ENCODE measurements at regions not wholly inside any gene's neighbourhood (a gene's known extent, or its start where the extent isn't known, plus 50 kb on each side); places are given as distances from the start of the nearest gene placed in this dataset.

DNA sequence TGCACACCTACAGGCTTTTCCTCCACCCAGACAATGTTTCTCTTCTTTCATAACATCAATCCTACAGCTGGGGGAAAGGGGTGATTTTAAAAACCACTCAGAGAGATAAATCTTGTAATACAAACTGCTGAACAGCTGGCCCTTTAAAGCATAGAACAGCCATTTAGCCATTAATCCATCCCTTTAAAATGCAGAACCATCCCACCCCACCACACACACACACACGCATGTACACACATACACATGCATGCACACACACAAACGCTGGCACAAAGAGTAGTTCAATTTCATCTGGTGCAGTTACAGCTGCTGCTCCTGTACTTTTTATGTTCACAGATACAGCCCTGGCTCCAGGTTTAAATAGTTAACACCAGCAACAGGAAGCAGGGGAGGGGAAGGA lies 426.1 kb downstream of the MID1IP1 start:
- ChIA-PET RAD21 (ENCODE audit: low non-redundant PET in 1 of 2, low total read pairs in 2 of 2, uncharacterized antibody in 2 of 2, unreplicated experiment in 2 of 2) (no interaction called here), CTCF (no interaction called here), POLR2A (no interaction called here)
- H4K20me1 ChIP-seq (ENCODE audit: insufficient read depth): no peaks in the 10 kb centered on the region
- no peaks in the 10 kb centered on the region for H3K27me3 ChIP-seq (ENCODE audit: insufficient read depth, low read length)
- H3K27ac ChIP-seq (ENCODE audit: low read depth, low read length): no peak overlapping the region
- H3K4me3 ChIP-seq (replicated peaks in 1 of 2; ENCODE audit: low read depth in 1 of 2, low read length in 2 of 2): no peak overlapping the region
- no peak overlapping the region for H3K9ac ChIP-seq (ENCODE audit: low read length)
- no peaks in the 10 kb centered on the region for H3K9me3 ChIP-seq (ENCODE audit: control insufficient read depth in 1 of 2, insufficient read depth in 1 of 2, low read depth in 1 of 2, low read length in 2 of 2)
- no peak overlapping the region for H2AFZ ChIP-seq (ENCODE audit: low read depth, low read length, poor library complexity, severe bottlenecking)
- H3K79me2 ChIP-seq (ENCODE audit: insufficient read depth, low read length): no peaks in the 10 kb centered on the region
- no peak overlapping the region for H3K4me2 ChIP-seq (ENCODE audit: low read length)
- H3K36me3 ChIP-seq (ENCODE audit: control insufficient read depth in 1 of 2, insufficient read depth in 2 of 2, low read length in 2 of 2): no peaks in the 10 kb centered on the region
- no TSS peak for BruUV-seq (replicated peaks)
- H3K4me1 ChIP-seq (ENCODE audit: control insufficient read depth in 1 of 2, insufficient read depth in 2 of 2, low read length in 2 of 2): no peaks in the 10 kb centered on the region
- H3K9me2 ChIP-seq (ENCODE audit: insufficient read depth): no peaks in the 10 kb centered on the region
- TF ChIP-seq POLR2A (IDR thresholded peaks at IDR 0.05; ENCODE audit: borderline replicate concordance, extremely low read depth, insufficient read depth, insufficient read length): no peak
- intact Hi-C loops (cut with micrococcal nuclease): no loop called here
- DNase-seq (ENCODE audit: low read depth, low spot score): no peak
- no peak for ATAC-seq

DNA sequence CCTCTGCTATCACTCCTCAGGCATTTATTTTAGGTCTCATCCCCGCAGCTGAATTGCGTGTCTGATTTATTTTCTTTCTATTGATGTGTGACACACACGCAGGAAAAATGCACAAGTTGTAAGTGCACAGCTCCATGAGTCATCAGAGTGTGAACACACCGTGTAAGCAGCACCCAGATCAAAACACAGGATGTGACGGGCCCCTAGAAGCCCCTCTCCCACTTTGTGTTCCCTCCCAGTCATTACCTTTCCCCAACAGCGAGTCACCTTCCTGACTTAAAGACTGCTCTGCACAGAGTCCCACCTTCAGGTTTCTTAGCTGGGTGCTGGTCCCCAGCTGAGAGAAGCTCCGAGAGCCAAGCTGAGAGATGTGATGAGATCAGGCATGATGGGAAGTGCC lies 436.7 kb downstream of the MID1IP1 start:
- DNase-seq (ENCODE audit: low read depth, low spot score): no peak
- H4K20me1 ChIP-seq (ENCODE audit: insufficient read depth): no peaks in the 10 kb centered on the region
- H3K27ac ChIP-seq (ENCODE audit: low read depth, low read length): no peak overlapping the region
- H3K36me3 ChIP-seq (ENCODE audit: control insufficient read depth in 1 of 2, insufficient read depth in 2 of 2, low read length in 2 of 2): no peaks in the 10 kb centered on the region
- H3K9me3 ChIP-seq (ENCODE audit: control insufficient read depth in 1 of 2, insufficient read depth in 1 of 2, low read depth in 1 of 2, low read length in 2 of 2): no peaks in the 10 kb centered on the region
- intact Hi-C loops (cut with micrococcal nuclease): no loop called here
- no peak for ATAC-seq
- no peaks in the 10 kb centered on the region for H3K4me1 ChIP-seq (ENCODE audit: control insufficient read depth in 1 of 2, insufficient read depth in 2 of 2, low read length in 2 of 2)
- H3K9me2 ChIP-seq (ENCODE audit: insufficient read depth): no peaks in the 10 kb centered on the region
- TF ChIP-seq, protein P1, sequence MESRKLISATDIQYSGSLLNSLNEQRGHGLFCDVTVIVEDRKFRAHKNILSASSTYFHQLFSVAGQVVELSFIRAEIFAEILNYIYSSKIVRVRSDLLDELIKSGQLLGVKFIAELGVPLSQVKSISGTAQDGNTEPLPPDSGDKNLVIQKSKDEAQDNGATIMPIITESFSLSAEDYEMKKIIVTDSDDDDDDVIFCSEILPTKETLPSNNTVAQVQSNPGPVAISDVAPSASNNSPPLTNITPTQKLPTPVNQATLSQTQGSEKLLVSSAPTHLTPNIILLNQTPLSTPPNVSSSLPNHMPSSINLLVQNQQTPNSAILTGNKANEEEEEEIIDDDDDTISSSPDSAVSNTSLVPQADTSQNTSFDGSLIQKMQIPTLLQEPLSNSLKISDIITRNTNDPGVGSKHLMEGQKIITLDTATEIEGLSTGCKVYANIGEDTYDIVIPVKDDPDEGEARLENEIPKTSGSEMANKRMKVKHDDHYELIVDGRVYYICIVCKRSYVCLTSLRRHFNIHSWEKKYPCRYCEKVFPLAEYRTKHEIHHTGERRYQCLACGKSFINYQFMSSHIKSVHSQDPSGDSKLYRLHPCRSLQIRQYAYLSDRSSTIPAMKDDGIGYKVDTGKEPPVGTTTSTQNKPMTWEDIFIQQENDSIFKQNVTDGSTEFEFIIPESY (IDR thresholded peaks at IDR 0.05; ENCODE audit: extremely low read depth, insufficient replicate concordance, low read length): no peak
- TF ChIP-seq, protein P2, sequence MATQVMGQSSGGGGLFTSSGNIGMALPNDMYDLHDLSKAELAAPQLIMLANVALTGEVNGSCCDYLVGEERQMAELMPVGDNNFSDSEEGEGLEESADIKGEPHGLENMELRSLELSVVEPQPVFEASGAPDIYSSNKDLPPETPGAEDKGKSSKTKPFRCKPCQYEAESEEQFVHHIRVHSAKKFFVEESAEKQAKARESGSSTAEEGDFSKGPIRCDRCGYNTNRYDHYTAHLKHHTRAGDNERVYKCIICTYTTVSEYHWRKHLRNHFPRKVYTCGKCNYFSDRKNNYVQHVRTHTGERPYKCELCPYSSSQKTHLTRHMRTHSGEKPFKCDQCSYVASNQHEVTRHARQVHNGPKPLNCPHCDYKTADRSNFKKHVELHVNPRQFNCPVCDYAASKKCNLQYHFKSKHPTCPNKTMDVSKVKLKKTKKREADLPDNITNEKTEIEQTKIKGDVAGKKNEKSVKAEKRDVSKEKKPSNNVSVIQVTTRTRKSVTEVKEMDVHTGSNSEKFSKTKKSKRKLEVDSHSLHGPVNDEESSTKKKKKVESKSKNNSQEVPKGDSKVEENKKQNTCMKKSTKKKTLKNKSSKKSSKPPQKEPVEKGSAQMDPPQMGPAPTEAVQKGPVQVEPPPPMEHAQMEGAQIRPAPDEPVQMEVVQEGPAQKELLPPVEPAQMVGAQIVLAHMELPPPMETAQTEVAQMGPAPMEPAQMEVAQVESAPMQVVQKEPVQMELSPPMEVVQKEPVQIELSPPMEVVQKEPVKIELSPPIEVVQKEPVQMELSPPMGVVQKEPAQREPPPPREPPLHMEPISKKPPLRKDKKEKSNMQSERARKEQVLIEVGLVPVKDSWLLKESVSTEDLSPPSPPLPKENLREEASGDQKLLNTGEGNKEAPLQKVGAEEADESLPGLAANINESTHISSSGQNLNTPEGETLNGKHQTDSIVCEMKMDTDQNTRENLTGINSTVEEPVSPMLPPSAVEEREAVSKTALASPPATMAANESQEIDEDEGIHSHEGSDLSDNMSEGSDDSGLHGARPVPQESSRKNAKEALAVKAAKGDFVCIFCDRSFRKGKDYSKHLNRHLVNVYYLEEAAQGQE (IDR thresholded peaks at IDR 0.05; ENCODE audit: low read depth): no peak
- ChIA-PET POLR2A (no interaction called here), CTCF (no interaction called here), RAD21 (ENCODE audit: low non-redundant PET in 1 of 2, low total read pairs in 2 of 2, uncharacterized antibody in 2 of 2, unreplicated experiment in 2 of 2) (no interaction called here)
- no peak overlapping the region for H3K4me2 ChIP-seq (ENCODE audit: low read length)
- H3K9ac ChIP-seq (ENCODE audit: low read length): no peak overlapping the region
- no TSS peak for BruUV-seq (replicated peaks)
- H3K4me3 ChIP-seq (replicated peaks in 1 of 2; ENCODE audit: low read depth in 1 of 2, low read length in 2 of 2): no peak overlapping the region
- no peaks in the 10 kb centered on the region for H3K27me3 ChIP-seq (ENCODE audit: insufficient read depth, low read length)
- H2AFZ ChIP-seq (ENCODE audit: low read depth, low read length, poor library complexity, severe bottlenecking): no peak overlapping the region
- H3K79me2 ChIP-seq (ENCODE audit: insufficient read depth, low read length): no peaks in the 10 kb centered on the region

All from HCT116 (cell line).